HCT116 (cell line): ENCODE measurements at regions not wholly inside any gene's neighbourhood (a gene's known extent, or its start where the extent isn't known, plus 50 kb on each side); places are given as distances from the start of the nearest gene placed in this dataset.

Experiments used
- ATAC-seq: fragments of 200-7000 bp; cut with Tn5 transposase; 2 replicates; pipeline ENCODE4 v1.9.1; 2020; ENCODE audit warnings: mild to moderate bottlenecking, moderate library complexity
- BruUV-seq: library from RNA; stranded (reverse); fragments of 400-500 nt; replicated peaks from 2 replicates; lab custom pipeline; 2021; lab: Mats Ljungman, UMichigan
- CTCF ChIA-PET: fragments of 300-600 bp; sonication (Branson Sonifier 250); formaldehyde crosslinking; loops from one replicate; lab custom pipeline; 2021; ENCODE audit warnings: antibody characterized with exemption; lab: Charles Lee
- POLR2A ChIA-PET: fragments of 300-600, 350-600 bp; sonication (Branson Sonifier 250); formaldehyde crosslinking; loops from one replicate; lab custom pipeline; 2021; ENCODE audit warnings: antibody characterized with exemption; lab: Charles Lee
- RAD21 ChIA-PET, 2 experiments: fragments of 300-600 bp; sonication (Branson Sonifier 250); formaldehyde crosslinking; loops; one replicate each; lab custom pipeline; 2023; ENCODE audit warnings: low total read pairs in 2 of 2; ENCODE audit not compliant: uncharacterized antibody in 2 of 2, unreplicated experiment in 2 of 2, low non-redundant PET in 1 of 2; lab: Charles Lee
- DNase-seq: peaks from one replicate; pipeline ENCODE4 v3.0.0-alpha.2; 2010; ENCODE audit warnings: low read depth, low spot score
- H2AFZ ChIP-seq: fragments of 200-600 bp; shearing (Covaris generic), sonication (generic); 2 replicates; pipeline ENCODE4 v1.6.1; 2017; ENCODE audit warnings: low read depth, mixed run types, mixed read lengths, antibody characterized with exemption, low read length; ENCODE audit not compliant: poor library complexity, severe bottlenecking
- H3K27ac ChIP-seq: 2 replicates; pipeline ENCODE4 v1.5.1; 2012; ENCODE audit warnings: low read depth, low read length
- H3K27me3 ChIP-seq: fragments of 200-600 bp; sonication (generic); 2 replicates; pipeline ENCODE4 v1.6.1; 2016; ENCODE audit warnings: mixed run types, low read length, mixed read lengths; ENCODE audit not compliant: insufficient read depth
- H3K36me3 ChIP-seq, 2 experiments: fragments of 200-500 bp in 1 of 2; fragments of 200-600 bp in 1 of 2; sonication (Bioruptor generic) in 1 of 2; sonication (generic) in 1 of 2; 2 replicates each; pipeline versions ENCODE4 v1.5.1 to v1.6.1; 2014 to 2016; ENCODE audit warnings: low read length in 2 of 2, inconsistent platforms in 1 of 2, mixed read lengths in 1 of 2, mixed run types in 1 of 2; ENCODE audit not compliant: insufficient read depth in 2 of 2, control insufficient read depth in 1 of 2
- H3K4me1 ChIP-seq, 2 experiments: fragments of 200-600 bp in 1 of 2; sonication (generic) in 1 of 2; 2 replicates each; pipeline versions ENCODE4 v1.5.1 to v1.6.1; 2012 to 2017; ENCODE audit warnings: low read length in 2 of 2, inconsistent platforms in 1 of 2, mild to moderate bottlenecking in 1 of 2, mixed read lengths in 1 of 2, mixed run types in 1 of 2, moderate library complexity in 1 of 2; ENCODE audit not compliant: insufficient read depth in 2 of 2, control insufficient read depth in 1 of 2
- H3K4me2 ChIP-seq: fragments of 200-600 bp; sonication (generic); 2 replicates; pipeline ENCODE4 v1.6.1; 2017; ENCODE audit warnings: mixed run types, low read length, mixed read lengths
- H3K4me3 ChIP-seq, 2 experiments: fragments of 200-600 bp in 1 of 2; sonication (generic) in 1 of 2; replicated peaks in 1 of 2; 2 replicates each; pipeline ENCODE4 v1.5.1; 2011 to 2016; ENCODE audit warnings: low read length in 2 of 2, control low read depth in 1 of 2, low read depth in 1 of 2, mild to moderate bottlenecking in 1 of 2, mixed read lengths in 1 of 2, mixed run types in 1 of 2
- H3K79me2 ChIP-seq: fragments of 200-600 bp; sonication (generic); 2 replicates; pipeline ENCODE4 v1.6.1; 2017; ENCODE audit warnings: mild to moderate bottlenecking, mixed run types, low read length, moderate library complexity, mixed read lengths; ENCODE audit not compliant: insufficient read depth
- H3K9ac ChIP-seq: fragments of 200-600 bp; sonication (generic); 2 replicates; pipeline ENCODE4 v1.6.1; 2016; ENCODE audit warnings: low read length, mixed read lengths
- H3K9me2 ChIP-seq: fragments of 200-600 bp; sonication (generic), shearing (Covaris generic); 2 replicates; pipeline ENCODE4 v1.6.1; 2017; ENCODE audit warnings: mixed run types, mild to moderate bottlenecking, moderate library complexity; ENCODE audit not compliant: insufficient read depth
- H3K9me3 ChIP-seq, 2 experiments: fragments of 200-500 bp in 1 of 2; fragments of 200-600 bp in 1 of 2; sonication (Bioruptor generic) in 1 of 2; sonication (generic) in 1 of 2; 2 replicates each; pipeline ENCODE4 v1.6.1; 2014 to 2017; ENCODE audit warnings: low read length in 2 of 2, mixed read lengths in 2 of 2, inconsistent platforms in 1 of 2, low read depth in 1 of 2, mild to moderate bottlenecking in 1 of 2, mixed run types in 1 of 2, moderate library complexity in 1 of 2; ENCODE audit not compliant: control insufficient read depth in 1 of 2, insufficient read depth in 1 of 2
- H4K20me1 ChIP-seq: fragments of 200-600 bp; sonication (generic), shearing (Covaris generic); 2 replicates; pipeline ENCODE4 v1.6.1; 2017; ENCODE audit warnings: mixed run types, mild to moderate bottlenecking, moderate library complexity; ENCODE audit not compliant: insufficient read depth
- ATF3 ChIP-seq: IDR thresholded peaks from 2 replicates; pipeline ENCODE4 v1.6.1; 2012
- FOSL1 ChIP-seq: IDR thresholded peaks from 2 replicates; pipeline ENCODE4 v1.6.1; 2012; ENCODE audit warnings: low read depth
- POLR2AphosphoS5 ChIP-seq: IDR thresholded peaks from 2 replicates; pipeline ENCODE4 v1.6.1; 2011; ENCODE audit warnings: mild to moderate bottlenecking, low read depth, low read length, moderate library complexity
- REST ChIP-seq: IDR thresholded peaks from 2 replicates; pipeline ENCODE4 v1.6.1; 2012; ENCODE audit warnings: low read depth
- ZNF274 ChIP-seq: fragments of 200-500 bp; sonication (Bioruptor generic); IDR thresholded peaks from 2 replicates; pipeline ENCODE4 v1.6.1; 2014; ENCODE audit warnings: mild to moderate bottlenecking, low read depth, low read length, inconsistent platforms
- intact Hi-C: fragments of 100-400 bp; cut with micrococcal nuclease; formaldehyde crosslinking; loops from 2 replicates; pipeline ENCODE4 v1.10.0; 2022
- TF ChIP-seq, protein P1 (sequence below): IDR thresholded peaks from 2 replicates; pipeline ENCODE4 v1.6.1; 2012

DNA sequence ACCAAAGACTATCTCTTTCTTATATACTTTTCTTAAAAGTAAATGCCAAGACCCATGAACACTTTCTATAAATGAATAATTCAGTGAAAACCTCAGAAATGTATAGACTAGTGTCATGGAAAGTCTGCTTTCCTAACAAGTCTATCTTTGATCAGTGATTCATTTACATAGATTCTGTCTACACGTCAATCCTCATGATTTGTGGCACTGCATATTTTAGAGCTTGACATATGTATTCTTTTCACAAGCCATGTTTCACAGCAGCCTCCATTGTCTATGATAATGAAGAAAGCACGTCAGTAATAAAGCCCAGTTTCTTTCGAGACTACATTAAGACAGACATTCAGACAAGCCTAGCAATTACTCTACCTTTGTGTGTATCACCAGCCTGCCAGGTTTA, 486.6 kb downstream of the IRS1 start:
- DNase-seq, result no peak
- no peaks in the 10 kb centered on the region for H3K36me3 ChIP-seq
- H3K27me3 ChIP-seq, result no peaks in the 10 kb centered on the region
- intact Hi-C loops, result no loop called here
- CTCF ChIA-PET, result no interaction called here
- H3K9me3 ChIP-seq, result no peaks in the 10 kb centered on the region
- H3K4me1 ChIP-seq, result peaks cover 0 to 9% of the 10 kb centered on the region in 2 experiments; a peak in 1 of 4 replicates
- BruUV-seq, result no TSS peak
- RAD21 ChIA-PET, result no interaction called here
- TF ChIP-seq ZNF274 (no peak), POLR2AphosphoS5 (no peak), REST (no peak), ATF3 (no peak), FOSL1 (no peak)
- TF ChIP-seq, protein P1, sequence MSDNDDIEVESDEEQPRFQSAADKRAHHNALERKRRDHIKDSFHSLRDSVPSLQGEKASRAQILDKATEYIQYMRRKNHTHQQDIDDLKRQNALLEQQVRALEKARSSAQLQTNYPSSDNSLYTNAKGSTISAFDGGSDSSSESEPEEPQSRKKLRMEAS, result no peak
- TF ChIP-seq, all 23 proteins: peak for 0
- no peaks in the 10 kb centered on the region for H4K20me1 ChIP-seq
- H3K4me3 ChIP-seq, result no peak overlapping the region
- H3K9ac ChIP-seq, result no peak overlapping the region
- POLR2A ChIA-PET, result no interaction called here
- no peak overlapping the region for H3K27ac ChIP-seq
- no peak for ATAC-seq
- H3K4me2 ChIP-seq, result no peak overlapping the region
- H2AFZ ChIP-seq, result no peak overlapping the region
- no peaks in the 10 kb centered on the region for H3K9me2 ChIP-seq
- H3K79me2 ChIP-seq, result no peaks in the 10 kb centered on the region
